ENCODE measurements at regions not wholly inside any gene's neighbourhood (a gene's known extent, or its start where the extent isn't known, plus 50 kb on each side); places are given as distances from the start of the nearest gene placed in this dataset.

- no CpG with 5 or more reads among the region's 3 CpGs for WGBS (ENCODE audit: extremely low coverage, insufficient read length, low lambda C conversion rate)
- H4K20me1 ChIP-seq (ENCODE audit: control insufficient read depth, insufficient read depth, insufficient read length) = no peaks in the 10 kb centered on the region
- H2BK5ac ChIP-seq (ENCODE audit: insufficient read length, low read length) = no peak overlapping the region
- H4K8ac ChIP-seq (replicated peaks; ENCODE audit: insufficient read length, low read depth, low read length) = no peak overlapping the region
- no peak overlapping the region for H2BK120ac ChIP-seq (ENCODE audit: low read depth, low read length, poor library complexity, severe bottlenecking)
- no peaks in the 10 kb centered on the region; a peak in 1 of 5 replicates for H3K9me3 Mint-ChIP-seq
- no peak overlapping the region for H3T11ph ChIP-seq (ENCODE audit: low read length)
- TF ChIP-seq CTCF (conservative IDR thresholded peaks at IDR 0.05) = no peak
- H3K23ac ChIP-seq (ENCODE audit: insufficient read length, low read depth, low read length) = no peak overlapping the region
- no peak overlapping the region for H3K9ac ChIP-seq (ENCODE audit: extremely low read depth, insufficient read length, low read length)
- H3K18ac ChIP-seq (ENCODE audit: insufficient read length, low read depth, low read length) = no peak overlapping the region
- H3K36me3 Mint-ChIP-seq (ENCODE audit: insufficient read depth in 1 of 3, low read depth in 3 of 3) = no peaks in the 10 kb centered on the region
- peaks cover 0 to 4% of the 10 kb centered on the region in 2 experiments; a peak in 2 of 4 replicates for H3K4me1 Mint-ChIP-seq
- no peaks in the 10 kb centered on the region for H3K79me1 ChIP-seq (ENCODE audit: insufficient read depth, low read depth, low read length, poor library complexity, severe bottlenecking)
- H4K5ac ChIP-seq (ENCODE audit: insufficient read length, low read depth, low read length) = no peak overlapping the region
- no peaks in the 10 kb centered on the region for H3K79me2 ChIP-seq (ENCODE audit: insufficient read depth, low read length)
- no peak overlapping the region for H3K27ac ChIP-seq (ENCODE audit: insufficient read length, low read depth, low read length)
- H2BK15ac ChIP-seq (ENCODE audit: low read depth, low read length) = no peak overlapping the region
- H2AFZ ChIP-seq (ENCODE audit: low read length) = no peak overlapping the region
- H3K9me3 ChIP-seq (ENCODE audit: control insufficient read depth, low read depth, low read length) = no peaks in the 10 kb centered on the region
- no peak overlapping the region for H3K4me3 Mint-ChIP-seq
- no peak overlapping the region for H3K4ac ChIP-seq (ENCODE audit: low read depth, low read length)
- H3K23me2 ChIP-seq (ENCODE audit: insufficient read length, low read depth, low read length, poor library complexity, severe bottlenecking) = no peaks in the 10 kb centered on the region
- no peaks in the 10 kb centered on the region for H3K27me3 Mint-ChIP-seq (ENCODE audit: low read depth)
- no peaks in the 10 kb centered on the region for H3K4me1 ChIP-seq (ENCODE audit: insufficient read depth, low read length)
- no peak overlapping the region for H2BK12ac ChIP-seq (ENCODE audit: insufficient read length, low read depth, low read length)
- no peak overlapping the region for H4K91ac ChIP-seq (ENCODE audit: insufficient read length, low read depth, low read length)
- H3K4me2 ChIP-seq (ENCODE audit: insufficient read depth, insufficient read length, low read length) = no peak overlapping the region
- H3K56ac ChIP-seq (ENCODE audit: insufficient read length, low read depth, low read length) = no peak overlapping the region
- DNase-seq = no peak
- H2AK5ac ChIP-seq (ENCODE audit: insufficient read length, low read length) = no peak overlapping the region
- H2BK20ac ChIP-seq (ENCODE audit: low read depth, low read length, poor library complexity, severe bottlenecking) = no peak overlapping the region
- no peak overlapping the region for H3K14ac ChIP-seq (ENCODE audit: insufficient read depth, low read length)
- no peak overlapping the region for H3K27ac Mint-ChIP-seq
- no peaks in the 10 kb centered on the region for H3K27me3 ChIP-seq (ENCODE audit: insufficient read depth, low read length)
Measured at GRCh38 chr3:40653878-40654277, 129.1 kb downstream of the ZNF621 start.

Data from H9 (cell line).